Loucy (cell line): ENCODE measurements at regions not wholly inside any gene's neighbourhood (a gene's known extent, or its start where the extent isn't known, plus 50 kb on each side); places are given as distances from the start of the nearest gene placed in this dataset.

Experiments used
- H2AFZ ChIP-seq: fragments of 200-600 bp; sonication (generic); 2 replicates; pipeline ENCODE4 v1.6.0; 2016; ENCODE audit warnings: antibody characterized with exemption, mild to moderate bottlenecking, low read length, moderate library complexity
- H3F3A ChIP-seq: fragments of 200-600 bp; 2 replicates; pipeline ENCODE4 v1.6.0; 2016; ENCODE audit warnings: antibody characterized with exemption, low read depth, mild to moderate bottlenecking
- H3K27me3 ChIP-seq: fragments of 200-600 bp; sonication (generic); 2 replicates; pipeline ENCODE4 v1.6.1; 2014; ENCODE audit warnings: low read length, mild to moderate bottlenecking; ENCODE audit not compliant: insufficient read depth, poor library complexity, severe bottlenecking
- H3K36me3 ChIP-seq: fragments of 200-600 bp; sonication (generic); 2 replicates; pipeline ENCODE4 v1.6.1; 2016; ENCODE audit warnings: low read length; ENCODE audit not compliant: insufficient read depth
- H3K4me1 ChIP-seq: fragments of 200-600 bp; sonication (generic); 2 replicates; pipeline ENCODE4 v1.5.1; 2014; ENCODE audit warnings: low read length, mild to moderate bottlenecking; ENCODE audit not compliant: insufficient read depth, poor library complexity, severe bottlenecking
- H3K4me2 ChIP-seq: fragments of 200-600 bp; sonication (generic); 2 replicates; pipeline ENCODE4 v1.6.0; 2014; ENCODE audit warnings: antibody characterized with exemption, low read length, low read depth, mild to moderate bottlenecking; ENCODE audit not compliant: poor library complexity, severe bottlenecking
- H3K4me3 ChIP-seq: fragments of 200-600 bp; sonication (generic); 2 replicates; pipeline ENCODE4 v1.5.1; 2014; ENCODE audit warnings: low read length, mild to moderate bottlenecking, mixed read lengths; ENCODE audit not compliant: poor library complexity, severe bottlenecking
- H3K79me2 ChIP-seq: fragments of 200-600 bp; sonication (generic); 2 replicates; pipeline ENCODE4 v1.6.1; 2014; ENCODE audit warnings: low read length; ENCODE audit not compliant: insufficient read depth
- H3K9ac ChIP-seq: fragments of 200-600 bp; sonication (generic); 2 replicates; pipeline ENCODE4 v1.6.0; 2014; ENCODE audit warnings: mild to moderate bottlenecking, low read depth, low read length, moderate library complexity; ENCODE audit not compliant: poor library complexity, severe bottlenecking
- H3K9me2 ChIP-seq: fragments of 200-600 bp; sonication (generic); replicated peaks from 2 replicates; pipeline ENCODE4 v1.6.1; 2016; ENCODE audit warnings: low read depth, low read length, mixed read lengths
- H3K9me3 ChIP-seq: fragments of 200-600 bp; sonication (generic); 2 replicates; pipeline ENCODE4 v1.6.1; 2014; ENCODE audit warnings: mild to moderate bottlenecking, antibody characterized with exemption, low read length, low read depth; ENCODE audit not compliant: insufficient read depth
- H4K20me1 ChIP-seq: fragments of 200-600 bp; sonication (generic); 2 replicates; pipeline ENCODE4 v1.6.0; 2014; ENCODE audit warnings: antibody characterized with exemption, low read length, mild to moderate bottlenecking; ENCODE audit not compliant: insufficient read depth, poor library complexity, severe bottlenecking
- EZH2phosphoT487 ChIP-seq: fragments of 200-600 bp; IDR thresholded peaks from 2 replicates; pipeline ENCODE4 v1.6.1; 2018; ENCODE audit warnings: antibody characterized with exemption, mild to moderate bottlenecking, moderate library complexity, borderline replicate concordance
- TF ChIP-seq, protein P1 (sequence below): fragments of 200-600 bp; sonication (generic); conservative IDR thresholded peaks from 2 replicates; pipeline ENCODE4 v1.5.1; 2014; ENCODE audit warnings: mild to moderate bottlenecking, antibody characterized with exemption, low read length

- H3K79me2 ChIP-seq, result no peaks in the 10 kb centered on the region
- no peaks in the 10 kb centered on the region for H3K9me2 ChIP-seq
- no peaks in the 10 kb centered on the region for H4K20me1 ChIP-seq
- no peak overlapping the region for H3K4me2 ChIP-seq
- H3K9ac ChIP-seq, result no peak overlapping the region
- no peaks in the 10 kb centered on the region for H3K27me3 ChIP-seq
- no peaks in the 10 kb centered on the region for H3K4me1 ChIP-seq
- no peaks in the 10 kb centered on the region for H3K36me3 ChIP-seq
- TF ChIP-seq EZH2phosphoT487, result no peak
- TF ChIP-seq, protein P1, sequence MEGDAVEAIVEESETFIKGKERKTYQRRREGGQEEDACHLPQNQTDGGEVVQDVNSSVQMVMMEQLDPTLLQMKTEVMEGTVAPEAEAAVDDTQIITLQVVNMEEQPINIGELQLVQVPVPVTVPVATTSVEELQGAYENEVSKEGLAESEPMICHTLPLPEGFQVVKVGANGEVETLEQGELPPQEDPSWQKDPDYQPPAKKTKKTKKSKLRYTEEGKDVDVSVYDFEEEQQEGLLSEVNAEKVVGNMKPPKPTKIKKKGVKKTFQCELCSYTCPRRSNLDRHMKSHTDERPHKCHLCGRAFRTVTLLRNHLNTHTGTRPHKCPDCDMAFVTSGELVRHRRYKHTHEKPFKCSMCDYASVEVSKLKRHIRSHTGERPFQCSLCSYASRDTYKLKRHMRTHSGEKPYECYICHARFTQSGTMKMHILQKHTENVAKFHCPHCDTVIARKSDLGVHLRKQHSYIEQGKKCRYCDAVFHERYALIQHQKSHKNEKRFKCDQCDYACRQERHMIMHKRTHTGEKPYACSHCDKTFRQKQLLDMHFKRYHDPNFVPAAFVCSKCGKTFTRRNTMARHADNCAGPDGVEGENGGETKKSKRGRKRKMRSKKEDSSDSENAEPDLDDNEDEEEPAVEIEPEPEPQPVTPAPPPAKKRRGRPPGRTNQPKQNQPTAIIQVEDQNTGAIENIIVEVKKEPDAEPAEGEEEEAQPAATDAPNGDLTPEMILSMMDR, result no peak
- H3K9me3 ChIP-seq, result no peaks in the 10 kb centered on the region
- H3K4me3 ChIP-seq, result no peak overlapping the region
- no peaks in the 10 kb centered on the region for H3F3A ChIP-seq
- H2AFZ ChIP-seq, result no peak overlapping the region
These were observed 252.0 kb upstream of the DIAPH2 start for GRCh38 chrX:96432647-96433046.

DNA sequence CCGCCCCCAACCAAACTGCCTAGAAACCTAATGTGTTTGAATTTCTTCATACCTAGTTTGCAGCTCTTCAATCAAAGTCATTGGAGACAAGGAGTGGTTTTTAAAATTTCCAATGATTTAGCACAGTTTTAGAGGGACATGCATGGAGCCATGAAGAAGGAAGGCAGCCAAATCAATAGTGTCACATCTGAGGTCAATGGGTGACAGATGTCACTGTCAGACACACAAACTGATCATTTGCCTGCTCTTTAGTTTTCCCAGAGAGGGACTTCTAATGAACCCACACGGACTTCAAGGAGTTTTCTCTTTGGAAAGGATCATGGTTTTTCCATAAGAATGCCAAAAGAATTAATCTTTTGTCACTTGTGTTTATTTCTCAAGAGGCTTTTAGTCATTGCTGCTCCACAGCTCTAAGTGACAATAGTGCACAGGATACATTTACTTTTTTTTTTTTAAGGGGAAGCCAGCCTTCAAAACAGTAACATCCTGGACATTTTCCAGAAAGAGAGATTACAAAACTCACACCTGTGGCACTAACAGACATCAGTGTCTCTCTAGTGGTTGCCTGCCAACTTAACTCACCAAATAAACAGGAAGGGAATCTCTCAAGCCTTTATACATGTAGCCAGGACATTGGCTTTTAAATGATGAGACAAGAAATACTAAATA is 251.1 kb upstream of the DIAPH2 start:
- no peaks in the 10 kb centered on the region for H4K20me1 ChIP-seq
- no peak overlapping the region for H2AFZ ChIP-seq
- no peaks in the 10 kb centered on the region for H3K9me2 ChIP-seq
- H3K79me2 ChIP-seq, result no peaks in the 10 kb centered on the region
- H3K36me3 ChIP-seq, result no peaks in the 10 kb centered on the region
- no peaks in the 10 kb centered on the region for H3K27me3 ChIP-seq
- no peaks in the 10 kb centered on the region for H3K4me1 ChIP-seq
- no peak overlapping the region for H3K9ac ChIP-seq
- no peak overlapping the region for H3K4me2 ChIP-seq
- no peak overlapping the region for H3K4me3 ChIP-seq
- no peaks in the 10 kb centered on the region for H3F3A ChIP-seq
- H3K9me3 ChIP-seq, result no peaks in the 10 kb centered on the region
- TF ChIP-seq, protein P1, result no peak
- no peak for TF ChIP-seq EZH2phosphoT487

DNA sequence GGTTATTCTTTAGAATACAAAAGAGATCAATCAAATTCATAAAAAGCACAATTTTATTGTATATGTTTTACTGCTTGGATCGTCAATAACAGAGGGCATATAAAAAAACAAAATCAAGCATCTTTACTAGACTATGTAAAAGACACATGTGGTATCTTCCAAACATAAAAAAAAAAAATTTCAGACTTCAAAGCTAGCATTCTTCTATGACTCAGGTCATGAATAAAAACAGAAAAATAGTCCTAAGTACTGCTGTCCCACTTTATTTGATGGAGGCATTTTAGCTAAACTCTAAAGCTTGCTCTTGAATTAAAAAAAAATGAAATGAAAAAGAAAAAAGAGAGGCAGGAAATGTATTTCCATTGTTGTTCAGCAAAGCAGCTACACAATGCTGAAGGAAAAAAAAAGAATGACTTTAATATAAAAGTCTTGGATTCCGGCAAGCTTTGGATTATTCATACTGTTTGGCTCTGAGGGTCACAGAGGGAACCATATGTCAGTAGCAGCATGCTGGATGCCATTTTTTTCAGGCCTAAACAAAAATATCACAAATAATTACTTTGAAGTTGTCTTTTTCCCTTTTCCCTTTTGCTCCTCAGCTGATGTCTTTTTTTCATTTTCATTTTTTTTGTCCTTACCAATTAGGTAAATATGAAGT is 249.1 kb upstream of the DIAPH2 start:
- Histone ChIP-seq H3K27me3 (no peaks in the 10 kb centered on the region), H3K9ac (no peak overlapping the region)

More for the DNA sequence above, 249.1 kb upstream of the DIAPH2 start:
- no peaks in the 10 kb centered on the region for H3K4me1 ChIP-seq
- no peaks in the 10 kb centered on the region for H3K9me3 ChIP-seq
- no peaks in the 10 kb centered on the region for H3K79me2 ChIP-seq
- no peak overlapping the region for H2AFZ ChIP-seq
- TF ChIP-seq, protein P1, result no peak
- TF ChIP-seq EZH2phosphoT487, result no peak
- no peaks in the 10 kb centered on the region for H3K9me2 ChIP-seq
- no peaks in the 10 kb centered on the region for H4K20me1 ChIP-seq
- H3F3A ChIP-seq, result no peaks in the 10 kb centered on the region
- no peak overlapping the region for H3K4me3 ChIP-seq
- no peaks in the 10 kb centered on the region for H3K36me3 ChIP-seq
- H3K4me2 ChIP-seq, result no peak overlapping the region
